A549 (cell line): ENCODE measurements at regions not wholly inside any gene's neighbourhood (a gene's known extent, or its start where the extent isn't known, plus 50 kb on each side); places are given as distances from the start of the nearest gene placed in this dataset.

Experiments used
- BHLHE40 ChIP-seq: IDR thresholded peaks from 2 replicates; pipeline ENCODE4 v1.6.1; 2012; ENCODE audit warnings: low read depth, low read length, inconsistent platforms
- CEBPB ChIP-seq, 2 experiments: fragments of >200 bp in 1 of 2; sonication (Bioruptor Twin) in 1 of 2; formaldehyde crosslinking in 1 of 2; IDR thresholded peaks; 2 replicates each; pipeline ENCODE4 v1.6.1; 2012 to 2016
- E2F6 ChIP-seq: IDR thresholded peaks from 2 replicates; pipeline ENCODE4 v1.6.1; 2012; ENCODE audit warnings: low read depth, borderline replicate concordance
- EHMT2 ChIP-seq: fragments of 200-600 bp; sonication (generic); IDR thresholded peaks from 2 replicates; pipeline ENCODE4 v1.6.1; 2016; ENCODE audit warnings: antibody characterized with exemption, low read depth, mild to moderate bottlenecking, moderate library complexity
- GATA3 ChIP-seq: IDR thresholded peaks from 2 replicates; pipeline ENCODE4 v1.6.1; 2012; ENCODE audit warnings: borderline replicate concordance
- HOXA7 ChIP-seq: fragments of 250-450 bp; sonication (Bioruptor Pico); IDR thresholded peaks from 2 replicates; pipeline ENCODE4 v1.5.0; 2020; ENCODE audit warnings: mild to moderate bottlenecking, moderate library complexity
- HOXB5 ChIP-seq: fragments of 250-450 bp; sonication (Bioruptor Pico); IDR thresholded peaks from 2 replicates; pipeline ENCODE4 v1.5.0; 2020; ENCODE audit warnings: mild to moderate bottlenecking, moderate library complexity
- POLR2A ChIP-seq: IDR thresholded peaks from 2 replicates; pipeline ENCODE4 v1.6.1; 2012; ENCODE audit warnings: mild to moderate bottlenecking, low read length
- RAD21 ChIP-seq, 2 experiments: fragments of >200 bp in 1 of 2; sonication (Bioruptor Twin) in 1 of 2; formaldehyde crosslinking in 1 of 2; IDR thresholded peaks in 1 of 2; conservative IDR thresholded peaks in 1 of 2; 2 replicates in 1 of 2; 3 replicates in 1 of 2; pipeline ENCODE4 v1.6.1; 2012 to 2018; ENCODE audit warnings: inconsistent platforms in 1 of 2
- REST ChIP-seq: fragments of 200-600 bp; sonication (generic); IDR thresholded peaks from 2 replicates; pipeline ENCODE4 v1.6.1; 2016; ENCODE audit warnings: antibody characterized with exemption, mild to moderate bottlenecking, moderate library complexity
- USF2 ChIP-seq: fragments of 450-650 bp; IDR thresholded peaks from 2 replicates; pipeline ENCODE4 v1.6.1; 2014; ENCODE audit warnings: antibody characterized with exemption
- TF ChIP-seq, protein P1 (sequence below): fragments of >200 bp; sonication (Bioruptor Twin); formaldehyde crosslinking; IDR thresholded peaks from 3 replicates; pipeline ENCODE4 v1.5.1; 2016
- TF ChIP-seq, protein P2 (sequence below): fragments of 150-350 bp; IDR thresholded peaks from 2 replicates; pipeline ENCODE4 v1.6.1; 2014; ENCODE audit warnings: low read depth, mild to moderate bottlenecking, low read length

DNA sequence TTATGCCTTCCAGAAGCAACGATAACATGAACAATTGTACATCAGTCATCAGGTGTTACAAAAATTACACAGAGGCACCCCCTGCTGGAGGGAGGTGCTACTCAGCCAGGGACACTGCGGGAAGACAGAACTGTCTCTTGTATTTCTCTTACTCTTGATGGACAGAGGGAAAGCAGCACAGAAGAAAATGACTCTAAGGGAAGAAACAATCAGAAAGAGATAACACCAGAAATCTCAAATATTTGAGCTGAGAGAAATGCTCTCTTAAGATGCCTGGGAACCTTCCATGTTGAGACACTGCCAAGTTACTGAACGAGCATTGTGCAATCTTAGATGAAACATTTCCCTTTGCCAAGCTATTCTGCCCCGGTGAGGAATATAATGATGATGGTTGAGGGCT, 227.6 kb upstream of the NPSR1 start:
- no peak for TF ChIP-seq EHMT2
- peak; percentile 60 to 67; a peak in 2 of 4 replicates for TF ChIP-seq CEBPB (IDR thresholded peaks at IDR 0.05)
- TF ChIP-seq REST: no peak
- TF ChIP-seq, protein P1, sequence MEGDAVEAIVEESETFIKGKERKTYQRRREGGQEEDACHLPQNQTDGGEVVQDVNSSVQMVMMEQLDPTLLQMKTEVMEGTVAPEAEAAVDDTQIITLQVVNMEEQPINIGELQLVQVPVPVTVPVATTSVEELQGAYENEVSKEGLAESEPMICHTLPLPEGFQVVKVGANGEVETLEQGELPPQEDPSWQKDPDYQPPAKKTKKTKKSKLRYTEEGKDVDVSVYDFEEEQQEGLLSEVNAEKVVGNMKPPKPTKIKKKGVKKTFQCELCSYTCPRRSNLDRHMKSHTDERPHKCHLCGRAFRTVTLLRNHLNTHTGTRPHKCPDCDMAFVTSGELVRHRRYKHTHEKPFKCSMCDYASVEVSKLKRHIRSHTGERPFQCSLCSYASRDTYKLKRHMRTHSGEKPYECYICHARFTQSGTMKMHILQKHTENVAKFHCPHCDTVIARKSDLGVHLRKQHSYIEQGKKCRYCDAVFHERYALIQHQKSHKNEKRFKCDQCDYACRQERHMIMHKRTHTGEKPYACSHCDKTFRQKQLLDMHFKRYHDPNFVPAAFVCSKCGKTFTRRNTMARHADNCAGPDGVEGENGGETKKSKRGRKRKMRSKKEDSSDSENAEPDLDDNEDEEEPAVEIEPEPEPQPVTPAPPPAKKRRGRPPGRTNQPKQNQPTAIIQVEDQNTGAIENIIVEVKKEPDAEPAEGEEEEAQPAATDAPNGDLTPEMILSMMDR: peak; percentile 50
- no peak for TF ChIP-seq E2F6
- TF ChIP-seq BHLHE40: no peak
- TF ChIP-seq GATA3: no peak
- no peak for TF ChIP-seq HOXB5 (CRISPR knock-in tag)
- TF ChIP-seq, protein P2, sequence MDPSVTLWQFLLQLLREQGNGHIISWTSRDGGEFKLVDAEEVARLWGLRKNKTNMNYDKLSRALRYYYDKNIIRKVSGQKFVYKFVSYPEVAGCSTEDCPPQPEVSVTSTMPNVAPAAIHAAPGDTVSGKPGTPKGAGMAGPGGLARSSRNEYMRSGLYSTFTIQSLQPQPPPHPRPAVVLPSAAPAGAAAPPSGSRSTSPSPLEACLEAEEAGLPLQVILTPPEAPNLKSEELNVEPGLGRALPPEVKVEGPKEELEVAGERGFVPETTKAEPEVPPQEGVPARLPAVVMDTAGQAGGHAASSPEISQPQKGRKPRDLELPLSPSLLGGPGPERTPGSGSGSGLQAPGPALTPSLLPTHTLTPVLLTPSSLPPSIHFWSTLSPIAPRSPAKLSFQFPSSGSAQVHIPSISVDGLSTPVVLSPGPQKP: no peak
- no peak for TF ChIP-seq POLR2A
- TF ChIP-seq USF2: no peak
- TF ChIP-seq RAD21 (conservative IDR thresholded peaks at IDR 0.05 in 1 of 2, IDR thresholded peaks at IDR 0.05 in 1 of 2): peak; percentile 60 to 63
- no peak for TF ChIP-seq HOXA7
